ENCODE measurements at regions not wholly inside any gene's neighbourhood (a gene's known extent, or its start where the extent isn't known, plus 50 kb on each side); places are given as distances from the start of the nearest gene placed in this dataset.

DNA sequence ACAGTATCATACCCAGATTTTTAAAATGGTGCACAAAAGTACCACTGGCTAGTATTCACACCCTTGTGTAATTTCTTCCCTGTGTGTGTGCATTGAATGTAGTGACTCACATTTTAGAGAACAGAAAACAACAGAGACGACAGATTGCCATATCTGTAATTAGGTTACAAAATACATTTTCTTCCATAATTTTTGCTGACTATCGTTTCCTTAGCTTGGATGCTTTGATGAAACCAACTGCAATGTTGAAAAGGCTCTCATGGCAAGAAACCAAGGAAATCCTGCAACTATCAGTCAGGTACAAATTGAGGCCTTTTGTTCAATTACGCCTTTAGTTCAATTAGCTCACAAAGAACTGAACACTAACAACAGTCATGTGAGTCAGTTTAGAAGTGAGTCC, 484.4 kb downstream of the ZNF804A start:
- no peaks in the 10 kb centered on the region for H3K9me3 ChIP-seq (ENCODE audit: control insufficient read depth, insufficient read depth, low read depth, low read length)
- H3K4me1 ChIP-seq (ENCODE audit: control insufficient read depth, insufficient read depth, low read length): no peaks in the 10 kb centered on the region
- ChIA-PET CTCF (no interaction called here), POLR2A (no interaction called here)
- H3K27me3 ChIP-seq (ENCODE audit: control insufficient read depth, insufficient read depth, low read length): no peaks in the 10 kb centered on the region
- ATAC-seq (no peak), DNase-seq (ENCODE audit: low read depth, low spot score) (no peak)
- H3K27ac ChIP-seq (ENCODE audit: low read length): no peak overlapping the region
- no peaks in the 10 kb centered on the region for H3K36me3 ChIP-seq (ENCODE audit: control insufficient read depth, insufficient read depth, low read length)
- TF ChIP-seq REST (IDR thresholded peaks at IDR 0.05; ENCODE audit: insufficient read depth in 1 of 2, low read depth in 2 of 2, low read length in 1 of 2): no peak
- BruUV-seq (replicated peaks): no TSS peak
- in situ Hi-C loops (cut with HindIII; ENCODE audit: low pct_unique_long_range_greater_than_20kb, low sequenced_read_pairs) (no loop called here), intact Hi-C loops (cut with micrococcal nuclease; ENCODE audit: unreplicated experiment) (no loop called here)
- no peak overlapping the region for H3K4me3 ChIP-seq (ENCODE audit: low read depth in 2 of 2, low read length in 2 of 2)

- ChIA-PET POLR2A (no interaction called here), CTCF (no interaction called here)
Measured at GRCh38 chr2:185108588-185108987, 510.3 kb downstream of the ZNF804A start.

More at GRCh38 chr2:185108588-185108987, 510.3 kb downstream of the ZNF804A start:
- no peaks in the 10 kb centered on the region for H3K27me3 ChIP-seq (ENCODE audit: control insufficient read depth, insufficient read depth, low read length)
- intact Hi-C loops (cut with micrococcal nuclease; ENCODE audit: unreplicated experiment) (no loop called here), in situ Hi-C loops (cut with HindIII; ENCODE audit: low pct_unique_long_range_greater_than_20kb, low sequenced_read_pairs) (no loop called here)
- TF ChIP-seq CTCF (IDR thresholded peaks at IDR 0.05): no peak
- TF ChIP-seq TCF7L2 (IDR thresholded peaks at IDR 0.05; ENCODE audit: low read depth, low read length): no peak
- TF ChIP-seq SIN3A (IDR thresholded peaks at IDR 0.05; ENCODE audit: borderline replicate concordance, insufficient read depth, low read depth, low read length): no peak
- no peak for TF ChIP-seq REST (IDR thresholded peaks at IDR 0.05; ENCODE audit: insufficient read depth in 1 of 2, low read depth in 2 of 2, low read length in 1 of 2)
- no peak for TF ChIP-seq POLR2AphosphoS5 (IDR thresholded peaks at IDR 0.05; ENCODE audit: low read depth, low read length)
- no peak overlapping the region for H3K4me3 ChIP-seq (ENCODE audit: low read depth in 2 of 2, low read length in 2 of 2)
- DNase-seq (ENCODE audit: low read depth, low spot score) (no peak), ATAC-seq (no peak)
- no peaks in the 10 kb centered on the region for H3K4me1 ChIP-seq (ENCODE audit: control insufficient read depth, insufficient read depth, low read length)
- no peak overlapping the region for H3K27ac ChIP-seq (ENCODE audit: low read length)
- no peaks in the 10 kb centered on the region for H3K9me3 ChIP-seq (ENCODE audit: control insufficient read depth, insufficient read depth, low read depth, low read length)
- H3K36me3 ChIP-seq (ENCODE audit: control insufficient read depth, insufficient read depth, low read length): no peaks in the 10 kb centered on the region
- no TSS peak for BruUV-seq (replicated peaks)

Data from Panc1 (cell line).